Suprapubic skin (tissue), 4 donors: ENCODE measurements at regions not wholly inside any gene's neighbourhood (a gene's known extent, or its start where the extent isn't known, plus 50 kb on each side); places are given as distances from the start of the nearest gene placed in this dataset.
"Not testable (repeated sequence)": the region's sequence is repeated elsewhere in the genome, so short reads cannot be mapped to it uniquely, and the experiment has no call there.

Experiments used
- DNase-seq, 2 donors: peaks; one replicate each; pipeline ENCODE4 v3.0.0-alpha.2; 2019; ENCODE audit warnings: low spot score in 2 of 2
- H3K27ac ChIP-seq: fragments of 200-600 bp; sonication (generic); one replicate; pipeline ENCODE4 v1.5.1; 2019
- H3K27me3 ChIP-seq: fragments of 200-600 bp; sonication (generic); one replicate; pipeline ENCODE4 v1.5.1; 2019
- H3K36me3 ChIP-seq: fragments of 200-600 bp; sonication (generic); one replicate; pipeline ENCODE4 v1.5.1; 2019
- H3K4me1 ChIP-seq: fragments of 200-600 bp; sonication (generic); one replicate; pipeline ENCODE4 v1.5.1; 2019
- H3K4me3 ChIP-seq: fragments of 200-600 bp; sonication (generic); one replicate; pipeline ENCODE4 v1.5.1; 2019; ENCODE audit warnings: mild to moderate bottlenecking
- H3K9me3 ChIP-seq: fragments of 200-600 bp; sonication (generic); one replicate; pipeline ENCODE4 v1.5.1; 2019
- EP300 ChIP-seq: sonication (generic); formaldehyde crosslinking; IDR thresholded peaks from one replicate; pipeline ENCODE4 v1.6.1; 2017; ENCODE audit warnings: antibody characterized with exemption
- POLR2A ChIP-seq, 2 donors: fragments of 450-650 bp; IDR thresholded peaks; one replicate each; pipeline ENCODE4 v1.6.1; 2017; ENCODE audit warnings: antibody characterized with exemption in 2 of 2, mild to moderate bottlenecking in 2 of 2, moderate library complexity in 2 of 2
- POLR2AphosphoS5 ChIP-seq, 3 donors: sonication (generic); formaldehyde crosslinking; IDR thresholded peaks; one replicate each; pipeline ENCODE4 v1.6.1; 2017; ENCODE audit warnings: antibody characterized with exemption in 3 of 3
- WGBS: methylation state at CpG from one replicate; pipeline ENCODE4 v1.1.5; 2018; 5-methylcytosine and 5-hydroxymethylcytosine counted together
- TF ChIP-seq, protein P1 (sequence below), 2 donors: fragments of 200-600 bp in 1 of 2; fragments of 450-650 bp in 1 of 2; sonication (generic) in 1 of 2; IDR thresholded peaks; one replicate each; pipeline ENCODE4 v1.5.1; 2016 to 2019; ENCODE audit warnings: antibody characterized with exemption in 2 of 2, mild to moderate bottlenecking in 1 of 2, moderate library complexity in 1 of 2

GRCh38 chr10:109809954-109810353 is 113.4 kb downstream of the XPNPEP1 start:
- DNase-seq = not testable (repeated sequence)
- 100% methylated on average over 1 of the region's 1 CpG for WGBS

GRCh38 chr10:109801191-109801590 is 122.1 kb downstream of the XPNPEP1 start:
- H3K4me1 ChIP-seq, DNase-seq, H3K9me3 ChIP-seq, H3K4me3 ChIP-seq, H3K36me3 ChIP-seq, H3K27ac ChIP-seq, H3K27me3 ChIP-seq: not testable (repeated sequence)
- 93% methylated on average over 13 of the region's 14 CpGs for WGBS

More at GRCh38 chr10:109809954-109810353, 113.4 kb downstream of the XPNPEP1 start:
- H3K4me3 ChIP-seq, H3K9me3 ChIP-seq, H3K27me3 ChIP-seq, H3K36me3 ChIP-seq, H3K27ac ChIP-seq, H3K4me1 ChIP-seq: not testable (repeated sequence)

- Histone ChIP-seq H3K27me3 (no peaks in the 10 kb centered on the region), H3K4me1 (no peaks in the 10 kb centered on the region), H3K36me3 (no peaks in the 10 kb centered on the region), H3K4me3 (no peak overlapping the region), H3K27ac (peak overlapping the region; percentile 34), H3K9me3 (no peaks in the 10 kb centered on the region)
- WGBS = 64% methylated on average over 4 of the region's 4 CpGs
- TF ChIP-seq, protein P1, sequence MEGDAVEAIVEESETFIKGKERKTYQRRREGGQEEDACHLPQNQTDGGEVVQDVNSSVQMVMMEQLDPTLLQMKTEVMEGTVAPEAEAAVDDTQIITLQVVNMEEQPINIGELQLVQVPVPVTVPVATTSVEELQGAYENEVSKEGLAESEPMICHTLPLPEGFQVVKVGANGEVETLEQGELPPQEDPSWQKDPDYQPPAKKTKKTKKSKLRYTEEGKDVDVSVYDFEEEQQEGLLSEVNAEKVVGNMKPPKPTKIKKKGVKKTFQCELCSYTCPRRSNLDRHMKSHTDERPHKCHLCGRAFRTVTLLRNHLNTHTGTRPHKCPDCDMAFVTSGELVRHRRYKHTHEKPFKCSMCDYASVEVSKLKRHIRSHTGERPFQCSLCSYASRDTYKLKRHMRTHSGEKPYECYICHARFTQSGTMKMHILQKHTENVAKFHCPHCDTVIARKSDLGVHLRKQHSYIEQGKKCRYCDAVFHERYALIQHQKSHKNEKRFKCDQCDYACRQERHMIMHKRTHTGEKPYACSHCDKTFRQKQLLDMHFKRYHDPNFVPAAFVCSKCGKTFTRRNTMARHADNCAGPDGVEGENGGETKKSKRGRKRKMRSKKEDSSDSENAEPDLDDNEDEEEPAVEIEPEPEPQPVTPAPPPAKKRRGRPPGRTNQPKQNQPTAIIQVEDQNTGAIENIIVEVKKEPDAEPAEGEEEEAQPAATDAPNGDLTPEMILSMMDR (IDR thresholded peaks at IDR 0.05) = no peak
- TF ChIP-seq POLR2A (IDR thresholded peaks at IDR 0.05) = no peak
- no peak for TF ChIP-seq POLR2AphosphoS5 (IDR thresholded peaks at IDR 0.05)
- TF ChIP-seq EP300 = no peak
- no peak for DNase-seq
Observed at GRCh38 chr10:109790647-109791046, 132.7 kb downstream of the XPNPEP1 start.

DNA sequence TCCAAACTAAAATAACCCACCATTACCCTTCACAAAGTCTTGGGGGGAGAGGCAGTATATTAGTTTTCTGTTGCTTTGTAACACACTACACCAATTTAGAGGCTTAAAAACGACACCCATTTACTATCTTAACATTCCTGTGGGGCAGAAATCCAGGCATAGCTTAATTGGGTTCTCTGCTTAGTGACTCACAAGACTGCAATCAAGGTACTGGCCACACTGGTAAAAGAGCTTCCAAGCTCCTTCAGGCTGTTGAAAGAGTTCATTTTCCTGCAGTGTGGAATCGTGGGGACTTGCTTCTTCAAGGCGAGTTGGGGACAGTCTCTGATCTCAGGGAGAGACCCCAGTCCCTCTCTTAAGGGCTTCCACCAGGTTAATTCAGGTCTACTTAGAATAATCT is 139.1 kb downstream of the XPNPEP1 start:
- no peaks in the 10 kb centered on the region for H3K27me3 ChIP-seq
- 50% methylated on average over 3 of the region's 3 CpGs for WGBS
- H3K4me3 ChIP-seq = no peak overlapping the region
- DNase-seq = no peak
- H3K4me1 ChIP-seq = no peaks in the 10 kb centered on the region
- H3K27ac ChIP-seq = no peak overlapping the region
- H3K9me3 ChIP-seq = no peaks in the 10 kb centered on the region
- no peaks in the 10 kb centered on the region for H3K36me3 ChIP-seq
- TF ChIP-seq POLR2A (IDR thresholded peaks at IDR 0.05) = no peak
- TF ChIP-seq, protein P1 (IDR thresholded peaks at IDR 0.05) = no peak
- no peak for TF ChIP-seq EP300
- TF ChIP-seq POLR2AphosphoS5 (IDR thresholded peaks at IDR 0.05) = no peak

- no peak overlapping the region for H3K4me3 ChIP-seq
- H3K9me3 ChIP-seq = no peaks in the 10 kb centered on the region
- no peak overlapping the region for H3K27ac ChIP-seq
- DNase-seq = no peak
- H3K4me1 ChIP-seq = no peaks in the 10 kb centered on the region
- 84% methylated on average over 5 of the region's 5 CpGs for WGBS
- H3K27me3 ChIP-seq = no peaks in the 10 kb centered on the region
- H3K36me3 ChIP-seq = no peaks in the 10 kb centered on the region
- TF ChIP-seq POLR2A (IDR thresholded peaks at IDR 0.05) (no peak), EP300 (no peak), POLR2AphosphoS5 (IDR thresholded peaks at IDR 0.05) (no peak)
- TF ChIP-seq, protein P1 (IDR thresholded peaks at IDR 0.05) = no peak
Observed at GRCh38 chr10:109783286-109783685, 140.0 kb downstream of the XPNPEP1 start.

GRCh38 chr10:109780997-109781396 is 142.3 kb downstream of the XPNPEP1 start:
- no peak overlapping the region for H3K27ac ChIP-seq

More at GRCh38 chr10:109780997-109781396, 142.3 kb downstream of the XPNPEP1 start:
- no peak for TF ChIP-seq POLR2A (IDR thresholded peaks at IDR 0.05)
- TF ChIP-seq, protein P1 (IDR thresholded peaks at IDR 0.05) = no peak
- no peak for TF ChIP-seq EP300
- TF ChIP-seq POLR2AphosphoS5 (IDR thresholded peaks at IDR 0.05) = no peak
- H3K9me3 ChIP-seq = no peaks in the 10 kb centered on the region
- H3K4me1 ChIP-seq = no peaks in the 10 kb centered on the region
- no peaks in the 10 kb centered on the region for H3K36me3 ChIP-seq
- DNase-seq = no peak
- H3K4me3 ChIP-seq = no peak overlapping the region
- no peaks in the 10 kb centered on the region for H3K27me3 ChIP-seq
